NCI-H82 treated with DMSO at 0.1 percent for 48 hours (cell line): ENCODE measurements at regions not wholly inside any gene's neighbourhood (a gene's known extent, or its start where the extent isn't known, plus 50 kb on each side); places are given as distances from the start of the nearest gene placed in this dataset.
"Not testable (repeated sequence)": the region's sequence is repeated elsewhere in the genome, so short reads cannot be mapped to it uniquely, and the experiment has no call there.

ENCODE experiments used
- DNase-seq: peaks from one replicate; lab custom pipeline; 2025; ENCODE audit not compliant: unreplicated experiment; lab: John Stamatoyannopoulos, UW

- DNase-seq = no peak
Measured at GRCh38 chr16:55059146-55059545, 128.5 kb downstream of the IRX5 start.

- DNase-seq = no peak
Measured at GRCh38 chr16:55061126-55061525, 130.5 kb downstream of the IRX5 start.

GRCh38 chr16:55062442-55062841 lies 131.8 kb downstream of the IRX5 start:
- no peak for DNase-seq

GRCh38 chr16:55072976-55073375 lies 142.3 kb downstream of the IRX5 start:
- no peak for DNase-seq

GRCh38 chr16:55073830-55074229 lies 143.2 kb downstream of the IRX5 start:
- DNase-seq = no peak

GRCh38 chr16:55075208-55075607 lies 144.5 kb downstream of the IRX5 start:
- DNase-seq = not testable (repeated sequence)

- DNase-seq = no peak
Measured at GRCh38 chr16:55076053-55076452, 145.4 kb downstream of the IRX5 start.

- no peak for DNase-seq
Measured at GRCh38 chr16:55077266-55077665, 146.6 kb downstream of the IRX5 start.

- no peak for DNase-seq
Measured at GRCh38 chr16:55078153-55078552, 147.5 kb downstream of the IRX5 start.

GRCh38 chr16:55078699-55079410 lies 148.2 kb downstream of the IRX5 start:
- DNase-seq = no peak

GRCh38 chr16:55081622-55082590 lies 151.2 kb downstream of the IRX5 start:
- no peak for DNase-seq

- no peak for DNase-seq
Measured at GRCh38 chr16:55082591-55082976, 151.9 kb downstream of the IRX5 start.

- no peak for DNase-seq
Measured at GRCh38 chr16:55083052-55083451, 152.4 kb downstream of the IRX5 start.

GRCh38 chr16:55088098-55088497 lies 157.4 kb downstream of the IRX5 start:
- DNase-seq = no peak

- no peak for DNase-seq
Measured at GRCh38 chr16:55089600-55089999, 158.9 kb downstream of the IRX5 start.

GRCh38 chr16:55091213-55091870 lies 160.7 kb downstream of the IRX5 start:
- DNase-seq = no peak

GRCh38 chr16:55091871-55092230 lies 161.2 kb downstream of the IRX5 start:
- DNase-seq = no peak

- DNase-seq = no peak
Measured at GRCh38 chr16:55100100-55100499, 169.4 kb downstream of the IRX5 start.

GRCh38 chr16:55101026-55101425 lies 170.4 kb downstream of the IRX5 start:
- no peak for DNase-seq

- no peak for DNase-seq
Measured at GRCh38 chr16:55102077-55102476, 171.4 kb downstream of the IRX5 start.

- no peak for DNase-seq
Measured at GRCh38 chr16:55102531-55102930, 171.9 kb downstream of the IRX5 start.

- DNase-seq = no peak
Measured at GRCh38 chr16:55107851-55108250, 177.2 kb downstream of the IRX5 start.
